CD14-positive monocyte (primary cell): ENCODE measurements at regions not wholly inside any gene's neighbourhood (a gene's known extent, or its start where the extent isn't known, plus 50 kb on each side); places are given as distances from the start of the nearest gene placed in this dataset.

Experiments
- DNase-seq, 3 donors: peaks; one replicate each; pipeline ENCODE4 v3.0.0-alpha.2; 2011 to 2022
- H2AFZ ChIP-seq: 2 replicates; pipeline ENCODE4 v1.6.0; 2012; ENCODE audit warnings: mild to moderate bottlenecking, low read depth, low read length, inconsistent platforms; ENCODE audit not compliant: insufficient read depth, poor library complexity, severe bottlenecking
- H3K27ac ChIP-seq, 2 donors: 1 replicate in 1 of 2; 2 replicates in 1 of 2; pipeline ENCODE4 v1.5.1; 2012 to 2013; ENCODE audit warnings: low read length in 2 of 2, control low read depth in 1 of 2, inconsistent platforms in 1 of 2, low read depth in 1 of 2, mild to moderate bottlenecking in 1 of 2
- H3K27me3 ChIP-seq, 2 donors: one replicate each; pipeline versions ENCODE4 v1.6.0 to v1.6.1; 2011 to 2013; ENCODE audit warnings: low read length in 2 of 2; ENCODE audit not compliant: control insufficient read depth in 2 of 2, insufficient read depth in 2 of 2
- H3K36me3 ChIP-seq, 2 donors: replicated peaks in 1 of 2; 1 replicate in 1 of 2; 2 replicates in 1 of 2; pipeline versions ENCODE4 v1.5.1 to v1.6.1; 2012 to 2013; ENCODE audit warnings: low read length in 2 of 2, control low read depth in 1 of 2, inconsistent platforms in 1 of 2, mild to moderate bottlenecking in 1 of 2; ENCODE audit not compliant: insufficient read depth in 2 of 2, control insufficient read depth in 1 of 2
- H3K4me1 ChIP-seq, 2 donors: 1 replicate in 1 of 2; 2 replicates in 1 of 2; pipeline versions ENCODE4 v1.5.1 to v1.6.1; 2012 to 2013; ENCODE audit warnings: low read length in 2 of 2, control low read depth in 1 of 2, inconsistent platforms in 1 of 2, mild to moderate bottlenecking in 1 of 2, moderate library complexity in 1 of 2; ENCODE audit not compliant: insufficient read depth in 2 of 2, control insufficient read depth in 1 of 2
- H3K4me2 ChIP-seq: replicated peaks from 2 replicates; pipeline ENCODE3; 2012; ENCODE audit warnings: low read length, moderate library complexity, mild to moderate bottlenecking; ENCODE audit not compliant: poor library complexity, severe bottlenecking; ENCODE audit errors: extremely low read depth
- H3K4me3 ChIP-seq, 3 experiments: fragments of 200-600 bp in 1 of 3; sonication (generic) in 1 of 3; replicated peaks in 1 of 3; 1 replicate in 2 of 3; 2 replicates in 1 of 3; pipeline ENCODE4 v1.5.1; 2011 to 2013; ENCODE audit warnings: low read length in 3 of 3, mild to moderate bottlenecking in 3 of 3, control low read depth in 2 of 3, low read depth in 2 of 3, inconsistent platforms in 1 of 3, moderate library complexity in 1 of 3
- H3K79me2 ChIP-seq: 2 replicates; pipeline ENCODE4 v1.6.0; 2012; ENCODE audit warnings: mild to moderate bottlenecking, control low read depth, inconsistent platforms, low read length, moderate library complexity; ENCODE audit not compliant: insufficient read depth
- H3K9ac ChIP-seq: 2 replicates; pipeline ENCODE4 v1.6.0; 2017; ENCODE audit warnings: low read length, mild to moderate bottlenecking; ENCODE audit not compliant: insufficient read depth, poor library complexity, severe bottlenecking
- H3K9me3 ChIP-seq, 2 donors: replicated peaks in 1 of 2; 1 replicate in 1 of 2; 2 replicates in 1 of 2; pipeline versions ENCODE4 v1.5.1 to v1.6.1; 2012 to 2013; ENCODE audit warnings: low read length in 2 of 2, control low read depth in 1 of 2; ENCODE audit not compliant: control insufficient read depth in 1 of 2, insufficient read depth in 1 of 2
- H4K20me1 ChIP-seq: 2 replicates; pipeline ENCODE4 v1.6.0; 2012; ENCODE audit warnings: mild to moderate bottlenecking, low read length, control low read depth, moderate library complexity; ENCODE audit not compliant: insufficient read depth
- H3K27ac Mint-ChIP-seq, 7 donors: one replicate each; pipeline ENCODE4 v1.8.0; 2020; ENCODE audit warnings: mild to moderate bottlenecking in 7 of 7, mixed read lengths in 7 of 7, moderate library complexity in 6 of 7, inconsistent platforms in 2 of 7
- H3K27me3 Mint-ChIP-seq, 3 donors: one replicate each; pipeline ENCODE4 v1.8.0; 2021 to 2022; ENCODE audit warnings: low read depth in 3 of 3, mild to moderate bottlenecking in 3 of 3, mixed read lengths in 3 of 3, moderate library complexity in 3 of 3, inconsistent platforms in 1 of 3
- H3K36me3 Mint-ChIP-seq, 2 donors: one replicate each; pipeline ENCODE4 v1.8.0; 2020; ENCODE audit warnings: mixed read lengths in 2 of 2, inconsistent platforms in 1 of 2, mild to moderate bottlenecking in 1 of 2
- H3K4me1 Mint-ChIP-seq: one replicate; pipeline ENCODE4 v1.8.0; 2020; ENCODE audit warnings: mild to moderate bottlenecking, mixed read lengths
- H3K4me3 Mint-ChIP-seq, 2 donors: one replicate each; pipeline ENCODE4 v1.8.0; 2020; ENCODE audit warnings: mild to moderate bottlenecking in 2 of 2, mixed read lengths in 2 of 2, moderate library complexity in 1 of 2
- H3K9me3 Mint-ChIP-seq, 7 donors: one replicate each; pipeline ENCODE4 v1.8.0; 2020 to 2022; ENCODE audit warnings: mixed read lengths in 7 of 7, mild to moderate bottlenecking in 6 of 7, moderate library complexity in 6 of 7, inconsistent platforms in 2 of 7
- WGBS: methylation state at CpG from one replicate; pipeline ENCODE4 v1.1.5; 2013; ENCODE audit warnings: missing lambda C conversion rate; ENCODE audit not compliant: insufficient coverage; 5-methylcytosine and 5-hydroxymethylcytosine counted together
- intact Hi-C, 2 donors: fragments of 100-400 bp; cut with micrococcal nuclease; formaldehyde crosslinking; loops; one replicate each; pipeline versions ENCODE4 v1.15.0 to v1.15.1; 2023
- TF ChIP-seq, protein P1 (sequence below): fragments of 200-600 bp; IDR thresholded peaks from one replicate; pipeline ENCODE4 v1.8.0; 2022; ENCODE audit warnings: antibody characterized with exemption, mild to moderate bottlenecking

DNA sequence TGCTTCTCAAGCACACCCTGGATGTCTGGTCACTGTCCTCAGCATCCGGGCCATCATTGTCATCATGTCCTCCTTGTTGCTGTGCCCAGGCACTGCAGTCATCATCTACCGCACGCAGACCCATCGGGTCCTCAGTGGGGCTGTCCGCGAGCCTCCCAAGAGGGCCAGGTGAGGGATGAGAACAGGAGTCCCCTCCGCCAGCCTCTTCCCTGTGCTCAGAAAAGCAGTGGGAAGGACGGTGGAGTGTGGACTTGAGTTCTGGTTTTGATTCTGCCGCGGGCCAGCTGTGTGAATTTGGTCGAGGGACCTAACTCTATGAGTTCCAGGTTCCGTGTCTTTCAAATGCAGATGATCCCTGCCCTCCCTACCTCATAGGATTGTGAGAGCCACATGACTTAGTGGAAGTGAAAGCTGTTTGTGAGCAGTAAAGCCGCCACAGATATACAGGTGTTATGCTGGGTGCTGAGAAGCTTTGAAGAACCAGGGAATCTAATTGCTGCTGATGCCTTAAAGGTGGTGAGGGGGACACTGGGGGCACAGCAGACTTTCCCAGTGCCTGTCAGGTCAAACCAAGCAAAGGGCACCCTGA is 122.9 kb upstream of the RAP1B start:
- H3K36me3 Mint-ChIP-seq, result peaks cover 0 to 2% of the 10 kb centered on the region in 2 donors
- H2AFZ ChIP-seq, result no peak overlapping the region
- peaks cover 8% of the 10 kb centered on the region for H3K4me1 Mint-ChIP-seq
- intact Hi-C loops, result no loop called here
- TF ChIP-seq, protein P1, sequence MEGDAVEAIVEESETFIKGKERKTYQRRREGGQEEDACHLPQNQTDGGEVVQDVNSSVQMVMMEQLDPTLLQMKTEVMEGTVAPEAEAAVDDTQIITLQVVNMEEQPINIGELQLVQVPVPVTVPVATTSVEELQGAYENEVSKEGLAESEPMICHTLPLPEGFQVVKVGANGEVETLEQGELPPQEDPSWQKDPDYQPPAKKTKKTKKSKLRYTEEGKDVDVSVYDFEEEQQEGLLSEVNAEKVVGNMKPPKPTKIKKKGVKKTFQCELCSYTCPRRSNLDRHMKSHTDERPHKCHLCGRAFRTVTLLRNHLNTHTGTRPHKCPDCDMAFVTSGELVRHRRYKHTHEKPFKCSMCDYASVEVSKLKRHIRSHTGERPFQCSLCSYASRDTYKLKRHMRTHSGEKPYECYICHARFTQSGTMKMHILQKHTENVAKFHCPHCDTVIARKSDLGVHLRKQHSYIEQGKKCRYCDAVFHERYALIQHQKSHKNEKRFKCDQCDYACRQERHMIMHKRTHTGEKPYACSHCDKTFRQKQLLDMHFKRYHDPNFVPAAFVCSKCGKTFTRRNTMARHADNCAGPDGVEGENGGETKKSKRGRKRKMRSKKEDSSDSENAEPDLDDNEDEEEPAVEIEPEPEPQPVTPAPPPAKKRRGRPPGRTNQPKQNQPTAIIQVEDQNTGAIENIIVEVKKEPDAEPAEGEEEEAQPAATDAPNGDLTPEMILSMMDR, result no peak
- H3K9me3 ChIP-seq, result no peaks in the 10 kb centered on the region
- H3K9ac ChIP-seq, result no peak overlapping the region
- H3K4me3 Mint-ChIP-seq, result peak overlapping the region; percentile 33 to 44
- no peak for DNase-seq
- no peaks in the 10 kb centered on the region for H3K36me3 ChIP-seq
- no peaks in the 10 kb centered on the region for H3K27me3 ChIP-seq
- no peaks in the 10 kb centered on the region for H4K20me1 ChIP-seq
- peaks cover 6 to 8% of the 10 kb centered on the region in 2 donors for H3K4me1 ChIP-seq
- no peaks in the 10 kb centered on the region for H3K79me2 ChIP-seq
- H3K9me3 Mint-ChIP-seq, result peaks cover 0 to 4% (median 2%) of the 10 kb centered on the region in 7 donors
- no peak overlapping the region for H3K27ac ChIP-seq
- WGBS, result 93% methylated on average over 8 of the region's 13 CpGs
- H3K27me3 Mint-ChIP-seq, result peaks cover 2 to 3% (median 2%) of the 10 kb centered on the region in 3 donors
- no peak overlapping the region for H3K27ac Mint-ChIP-seq
- no peak overlapping the region for H3K4me2 ChIP-seq
- H3K4me3 ChIP-seq, result no peak overlapping the region

DNA sequence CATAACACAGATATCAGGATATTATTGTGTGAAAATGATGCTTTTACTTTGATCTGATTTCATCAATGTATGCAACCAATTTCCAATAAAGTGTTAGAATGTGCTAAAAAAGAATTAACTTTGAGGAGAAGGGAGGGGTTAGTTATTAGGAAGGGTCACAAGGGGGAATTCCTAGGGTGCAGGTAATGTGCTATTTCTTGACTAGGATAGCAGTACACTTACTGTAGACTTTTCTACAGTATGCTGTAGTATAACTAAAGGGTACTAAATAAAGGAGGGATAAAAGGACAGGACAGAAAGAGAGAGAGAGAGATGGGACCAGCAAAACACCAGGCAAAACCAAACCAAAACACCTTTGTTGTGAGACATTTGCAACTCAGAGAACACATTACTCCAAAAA is 121.4 kb upstream of the RAP1B start:
- Mint-ChIP-seq H3K4me3 (no peak overlapping the region), H3K36me3 (peaks cover 0 to 2% of the 10 kb centered on the region in 2 donors), H3K27me3 (peaks cover 2 to 3% (median 2%) of the 10 kb centered on the region in 3 donors), H3K4me1 (no peaks in the 10 kb centered on the region), H3K9me3 (peaks cover 0 to 4% (median 2%) of the 10 kb centered on the region in 7 donors), H3K27ac (no peak overlapping the region)
- H3K9ac ChIP-seq, result no peak overlapping the region
- H3K9me3 ChIP-seq, result no peaks in the 10 kb centered on the region
- no peak overlapping the region for H2AFZ ChIP-seq
- no peak overlapping the region for H3K27ac ChIP-seq
- no peak overlapping the region for H3K4me3 ChIP-seq
- no peak for DNase-seq
- intact Hi-C loops, result no loop called here
- H3K4me1 ChIP-seq, result no peaks in the 10 kb centered on the region
- no peaks in the 10 kb centered on the region for H3K79me2 ChIP-seq
- no peaks in the 10 kb centered on the region for H4K20me1 ChIP-seq
- H3K27me3 ChIP-seq, result no peaks in the 10 kb centered on the region
- TF ChIP-seq, protein P1, result no peak
- no peak overlapping the region for H3K4me2 ChIP-seq
- H3K36me3 ChIP-seq, result no peaks in the 10 kb centered on the region
